Loucy (cell line): ENCODE measurements at regions not wholly inside any gene's neighbourhood (a gene's known extent, or its start where the extent isn't known, plus 50 kb on each side); places are given as distances from the start of the nearest gene placed in this dataset.

Source experiments
- H2AFZ ChIP-seq: fragments of 200-600 bp; sonication (generic); 2 replicates; pipeline ENCODE4 v1.6.0; 2016; ENCODE audit warnings: antibody characterized with exemption, mild to moderate bottlenecking, low read length, moderate library complexity
- H3F3A ChIP-seq: fragments of 200-600 bp; 2 replicates; pipeline ENCODE4 v1.6.0; 2016; ENCODE audit warnings: antibody characterized with exemption, low read depth, mild to moderate bottlenecking
- H3K27me3 ChIP-seq: fragments of 200-600 bp; sonication (generic); 2 replicates; pipeline ENCODE4 v1.6.1; 2014; ENCODE audit warnings: low read length, mild to moderate bottlenecking; ENCODE audit not compliant: insufficient read depth, poor library complexity, severe bottlenecking
- H3K36me3 ChIP-seq: fragments of 200-600 bp; sonication (generic); 2 replicates; pipeline ENCODE4 v1.6.1; 2016; ENCODE audit warnings: low read length; ENCODE audit not compliant: insufficient read depth
- H3K4me1 ChIP-seq: fragments of 200-600 bp; sonication (generic); 2 replicates; pipeline ENCODE4 v1.5.1; 2014; ENCODE audit warnings: low read length, mild to moderate bottlenecking; ENCODE audit not compliant: insufficient read depth, poor library complexity, severe bottlenecking
- H3K4me2 ChIP-seq: fragments of 200-600 bp; sonication (generic); 2 replicates; pipeline ENCODE4 v1.6.0; 2014; ENCODE audit warnings: antibody characterized with exemption, low read length, low read depth, mild to moderate bottlenecking; ENCODE audit not compliant: poor library complexity, severe bottlenecking
- H3K4me3 ChIP-seq: fragments of 200-600 bp; sonication (generic); 2 replicates; pipeline ENCODE4 v1.5.1; 2014; ENCODE audit warnings: low read length, mild to moderate bottlenecking, mixed read lengths; ENCODE audit not compliant: poor library complexity, severe bottlenecking
- H3K79me2 ChIP-seq: fragments of 200-600 bp; sonication (generic); 2 replicates; pipeline ENCODE4 v1.6.1; 2014; ENCODE audit warnings: low read length; ENCODE audit not compliant: insufficient read depth
- H3K9ac ChIP-seq: fragments of 200-600 bp; sonication (generic); 2 replicates; pipeline ENCODE4 v1.6.0; 2014; ENCODE audit warnings: mild to moderate bottlenecking, low read depth, low read length, moderate library complexity; ENCODE audit not compliant: poor library complexity, severe bottlenecking
- H3K9me2 ChIP-seq: fragments of 200-600 bp; sonication (generic); replicated peaks from 2 replicates; pipeline ENCODE4 v1.6.1; 2016; ENCODE audit warnings: low read depth, low read length, mixed read lengths
- H3K9me3 ChIP-seq: fragments of 200-600 bp; sonication (generic); 2 replicates; pipeline ENCODE4 v1.6.1; 2014; ENCODE audit warnings: mild to moderate bottlenecking, antibody characterized with exemption, low read length, low read depth; ENCODE audit not compliant: insufficient read depth
- H4K20me1 ChIP-seq: fragments of 200-600 bp; sonication (generic); 2 replicates; pipeline ENCODE4 v1.6.0; 2014; ENCODE audit warnings: antibody characterized with exemption, low read length, mild to moderate bottlenecking; ENCODE audit not compliant: insufficient read depth, poor library complexity, severe bottlenecking
- EZH2phosphoT487 ChIP-seq: fragments of 200-600 bp; IDR thresholded peaks from 2 replicates; pipeline ENCODE4 v1.6.1; 2018; ENCODE audit warnings: antibody characterized with exemption, mild to moderate bottlenecking, moderate library complexity, borderline replicate concordance
- TF ChIP-seq, protein P1 (sequence below): fragments of 200-600 bp; sonication (generic); conservative IDR thresholded peaks from 2 replicates; pipeline ENCODE4 v1.5.1; 2014; ENCODE audit warnings: mild to moderate bottlenecking, antibody characterized with exemption, low read length

DNA sequence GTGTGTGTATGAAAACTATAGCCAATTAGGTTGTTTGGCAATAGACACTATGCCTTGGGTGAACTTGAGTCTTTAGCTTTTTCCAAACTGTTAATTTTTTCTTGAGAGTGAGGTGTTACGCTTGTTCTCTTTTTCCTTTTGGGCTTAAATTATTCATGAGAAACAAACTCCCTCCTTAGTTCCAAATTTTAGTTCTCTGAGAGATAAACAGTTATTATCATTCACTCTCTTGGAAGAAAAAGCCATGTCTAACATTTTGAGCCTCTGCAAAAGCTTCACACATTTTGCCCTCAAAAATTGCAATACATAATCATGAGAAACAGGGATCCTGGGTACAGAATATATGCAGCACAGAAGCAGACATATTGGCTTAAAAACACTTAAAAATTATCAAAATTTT lies 1353.9 kb upstream of the MAP3K7 start:
- H3K36me3 ChIP-seq = no peaks in the 10 kb centered on the region
- H3K9me2 ChIP-seq = no peaks in the 10 kb centered on the region
- H3K9me3 ChIP-seq = no peaks in the 10 kb centered on the region; the same call in 1 of the 2 replicates
- no peaks in the 10 kb centered on the region for H3K4me1 ChIP-seq
- no peaks in the 10 kb centered on the region for H3F3A ChIP-seq
- no peak overlapping the region for H3K4me2 ChIP-seq
- TF ChIP-seq, protein P1, sequence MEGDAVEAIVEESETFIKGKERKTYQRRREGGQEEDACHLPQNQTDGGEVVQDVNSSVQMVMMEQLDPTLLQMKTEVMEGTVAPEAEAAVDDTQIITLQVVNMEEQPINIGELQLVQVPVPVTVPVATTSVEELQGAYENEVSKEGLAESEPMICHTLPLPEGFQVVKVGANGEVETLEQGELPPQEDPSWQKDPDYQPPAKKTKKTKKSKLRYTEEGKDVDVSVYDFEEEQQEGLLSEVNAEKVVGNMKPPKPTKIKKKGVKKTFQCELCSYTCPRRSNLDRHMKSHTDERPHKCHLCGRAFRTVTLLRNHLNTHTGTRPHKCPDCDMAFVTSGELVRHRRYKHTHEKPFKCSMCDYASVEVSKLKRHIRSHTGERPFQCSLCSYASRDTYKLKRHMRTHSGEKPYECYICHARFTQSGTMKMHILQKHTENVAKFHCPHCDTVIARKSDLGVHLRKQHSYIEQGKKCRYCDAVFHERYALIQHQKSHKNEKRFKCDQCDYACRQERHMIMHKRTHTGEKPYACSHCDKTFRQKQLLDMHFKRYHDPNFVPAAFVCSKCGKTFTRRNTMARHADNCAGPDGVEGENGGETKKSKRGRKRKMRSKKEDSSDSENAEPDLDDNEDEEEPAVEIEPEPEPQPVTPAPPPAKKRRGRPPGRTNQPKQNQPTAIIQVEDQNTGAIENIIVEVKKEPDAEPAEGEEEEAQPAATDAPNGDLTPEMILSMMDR = no peak
- no peak for TF ChIP-seq EZH2phosphoT487
- H3K4me3 ChIP-seq = no peak overlapping the region
- no peak overlapping the region for H2AFZ ChIP-seq
- no peaks in the 10 kb centered on the region for H3K79me2 ChIP-seq
- H4K20me1 ChIP-seq = no peaks in the 10 kb centered on the region
- no peak overlapping the region for H3K9ac ChIP-seq
- no peaks in the 10 kb centered on the region for H3K27me3 ChIP-seq

DNA sequence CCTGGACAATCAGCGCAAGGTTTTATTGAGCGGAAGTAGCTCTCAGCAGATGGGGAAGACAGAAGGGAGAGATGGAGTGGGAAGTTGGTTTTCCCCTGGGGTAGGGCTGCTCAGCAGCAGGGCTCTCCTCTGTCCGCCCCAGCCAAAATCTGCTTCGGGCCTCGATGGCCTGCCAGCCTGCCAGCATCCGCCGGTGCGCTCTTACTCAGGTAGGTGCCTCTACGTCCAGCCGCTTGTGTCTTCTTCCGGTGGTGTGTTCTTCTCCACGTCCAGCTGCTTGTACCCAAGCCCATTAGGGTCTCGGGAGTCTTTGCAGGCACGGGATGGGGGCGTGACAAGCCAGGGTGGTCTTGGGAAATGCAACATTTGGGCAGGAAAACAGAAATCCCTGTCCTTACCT lies 1340.0 kb upstream of the MAP3K7 start:
- no peaks in the 10 kb centered on the region for H4K20me1 ChIP-seq
- H3K36me3 ChIP-seq = no peaks in the 10 kb centered on the region
- no peak overlapping the region for H3K9ac ChIP-seq
- H3K4me2 ChIP-seq = no peak overlapping the region
- no peaks in the 10 kb centered on the region for H3K27me3 ChIP-seq
- H2AFZ ChIP-seq = no peak overlapping the region
- no peak for TF ChIP-seq EZH2phosphoT487
- TF ChIP-seq, protein P1 = no peak
- H3K79me2 ChIP-seq = no peaks in the 10 kb centered on the region
- H3K4me1 ChIP-seq = no peaks in the 10 kb centered on the region
- H3K4me3 ChIP-seq = no peak overlapping the region
- H3K9me2 ChIP-seq = no peaks in the 10 kb centered on the region
- H3K9me3 ChIP-seq = no peaks in the 10 kb centered on the region
- no peaks in the 10 kb centered on the region for H3F3A ChIP-seq

DNA sequence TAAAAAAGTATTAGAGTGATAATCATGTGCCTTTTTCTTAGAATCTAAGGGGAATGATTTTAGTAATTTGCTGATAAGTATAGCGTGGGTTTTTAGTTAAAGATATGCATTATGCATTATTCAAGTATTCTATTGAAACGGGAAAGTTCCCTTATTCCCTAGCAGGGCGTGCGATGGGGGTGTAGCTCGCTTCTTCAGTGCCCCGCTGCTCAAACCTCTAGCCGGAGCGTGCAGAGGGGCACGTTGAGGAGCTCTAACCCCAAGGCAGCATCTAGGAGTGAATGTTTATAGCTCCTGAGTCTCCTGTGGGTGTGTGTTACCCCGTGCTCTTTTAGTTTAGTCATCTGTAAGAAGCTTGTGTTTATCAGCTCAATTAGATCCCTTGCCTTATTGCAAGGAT lies 1339.5 kb upstream of the MAP3K7 start:
- Histone ChIP-seq H3K27me3 (no peaks in the 10 kb centered on the region), H3K4me2 (no peak overlapping the region), H3K9ac (no peak overlapping the region), H3K9me3 (no peaks in the 10 kb centered on the region), H3K4me1 (no peaks in the 10 kb centered on the region), H4K20me1 (no peaks in the 10 kb centered on the region), H3K79me2 (no peaks in the 10 kb centered on the region), H3K36me3 (no peaks in the 10 kb centered on the region), H2AFZ (no peak overlapping the region), H3F3A (no peaks in the 10 kb centered on the region), H3K4me3 (no peak overlapping the region), H3K9me2 (no peaks in the 10 kb centered on the region)
- TF ChIP-seq, protein P1 = no peak
- no peak for TF ChIP-seq EZH2phosphoT487
